Fibroblast of lung (primary cell): ENCODE measurements at regions not wholly inside any gene's neighbourhood (a gene's known extent, or its start where the extent isn't known, plus 50 kb on each side); places are given as distances from the start of the nearest gene placed in this dataset.

Experiments
- DNase-seq, 2 donors: peaks; one replicate each; pipeline versions ENCODE4 v3.0.0 to v3.0.0-alpha.2; 2010; ENCODE audit warnings: low read depth in 2 of 2
- H2AFZ ChIP-seq: 2 replicates; pipeline ENCODE4 v1.5.1; 2012; ENCODE audit warnings: low read length, control low read depth, inconsistent platforms
- H3K27ac ChIP-seq: 2 replicates; pipeline ENCODE4 v1.5.1; 2011; ENCODE audit warnings: low read length, control low read depth; ENCODE audit not compliant: insufficient read depth
- H3K27me3 ChIP-seq: 2 replicates; pipeline ENCODE4 v1.5.1; 2011; ENCODE audit warnings: mild to moderate bottlenecking, low read length; ENCODE audit not compliant: control insufficient read depth, insufficient read depth
- H3K36me3 ChIP-seq: 2 replicates; pipeline ENCODE4 v1.5.1; 2011; ENCODE audit warnings: low read length; ENCODE audit not compliant: control insufficient read depth, insufficient read depth
- H3K4me1 ChIP-seq: 2 replicates; pipeline ENCODE4 v1.5.1; 2011; ENCODE audit warnings: low read length; ENCODE audit not compliant: control insufficient read depth, insufficient read depth; ENCODE audit errors: extremely low read depth
- H3K4me2 ChIP-seq: 2 replicates; pipeline ENCODE4 v1.5.1; 2011; ENCODE audit warnings: low read length, control low read depth; ENCODE audit not compliant: insufficient read depth; ENCODE audit errors: extremely low read depth
- H3K4me3 ChIP-seq, 4 experiments: fragments of 200-600 bp in 1 of 4; sonication (generic) in 1 of 4; replicated peaks in 1 of 4; 2 replicates each; pipeline ENCODE4 v1.5.1; 2011 to 2016; ENCODE audit warnings: low read length in 4 of 4, low read depth in 3 of 4, mild to moderate bottlenecking in 3 of 4, control low read depth in 2 of 4, inconsistent platforms in 1 of 4, mixed read lengths in 1 of 4; ENCODE audit not compliant: insufficient read depth in 1 of 4; ENCODE audit errors: control extremely low read depth in 1 of 4
- H3K79me2 ChIP-seq: 2 replicates; pipeline ENCODE4 v1.5.1; 2012; ENCODE audit warnings: mild to moderate bottlenecking, low read length, inconsistent platforms; ENCODE audit not compliant: control insufficient read depth, insufficient read depth
- H3K9ac ChIP-seq: 2 replicates; pipeline ENCODE4 v1.5.1; 2011; ENCODE audit warnings: mild to moderate bottlenecking, low read length, control low read depth; ENCODE audit not compliant: insufficient read depth
- H3K9me3 ChIP-seq: 2 replicates; pipeline ENCODE4 v1.5.1; 2012; ENCODE audit warnings: low read depth, low read length; ENCODE audit not compliant: control insufficient read depth, insufficient read depth
- H4K20me1 ChIP-seq: 2 replicates; pipeline ENCODE4 v1.5.1; 2011; ENCODE audit warnings: low read length; ENCODE audit not compliant: control insufficient read depth, insufficient read depth; ENCODE audit errors: extremely low read depth
- EZH2 ChIP-seq: IDR thresholded peaks from 2 replicates; pipeline ENCODE4 v1.5.1; 2012; ENCODE audit warnings: low read length, control low read depth, mild to moderate bottlenecking; ENCODE audit errors: missing control alignments
- TF ChIP-seq, protein P1 (sequence below), 2 donors: IDR thresholded peaks in 1 of 2; conservative IDR thresholded peaks in 1 of 2; 1 replicate in 1 of 2; 2 replicates in 1 of 2; pipeline ENCODE4 v1.5.1; 2011 to 2012; ENCODE audit warnings: low read length in 2 of 2, control low read depth in 1 of 2, inconsistent platforms in 1 of 2, low read depth in 1 of 2, mild to moderate bottlenecking in 1 of 2

DNA sequence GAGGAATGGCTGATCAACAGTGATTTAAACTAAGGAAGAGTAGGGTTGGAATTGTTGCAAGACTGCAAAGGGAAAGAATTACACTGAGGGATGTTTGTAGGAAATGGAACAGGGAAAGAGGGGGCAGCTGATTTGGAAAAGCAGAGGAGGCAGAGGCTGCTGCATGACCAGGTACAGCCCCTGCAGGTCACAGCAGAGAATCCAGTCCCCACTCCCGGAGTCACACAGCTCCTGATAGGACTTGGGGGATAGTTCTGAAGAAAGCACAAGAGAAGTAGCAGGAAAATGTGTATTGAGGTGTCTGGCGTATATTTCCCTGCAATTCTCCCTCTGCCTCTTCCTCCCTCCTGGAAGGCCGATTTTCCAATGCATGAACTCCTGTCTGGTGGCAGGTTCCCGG lies 92.5 kb upstream of the PDE10A start:
- TF ChIP-seq, protein P1, sequence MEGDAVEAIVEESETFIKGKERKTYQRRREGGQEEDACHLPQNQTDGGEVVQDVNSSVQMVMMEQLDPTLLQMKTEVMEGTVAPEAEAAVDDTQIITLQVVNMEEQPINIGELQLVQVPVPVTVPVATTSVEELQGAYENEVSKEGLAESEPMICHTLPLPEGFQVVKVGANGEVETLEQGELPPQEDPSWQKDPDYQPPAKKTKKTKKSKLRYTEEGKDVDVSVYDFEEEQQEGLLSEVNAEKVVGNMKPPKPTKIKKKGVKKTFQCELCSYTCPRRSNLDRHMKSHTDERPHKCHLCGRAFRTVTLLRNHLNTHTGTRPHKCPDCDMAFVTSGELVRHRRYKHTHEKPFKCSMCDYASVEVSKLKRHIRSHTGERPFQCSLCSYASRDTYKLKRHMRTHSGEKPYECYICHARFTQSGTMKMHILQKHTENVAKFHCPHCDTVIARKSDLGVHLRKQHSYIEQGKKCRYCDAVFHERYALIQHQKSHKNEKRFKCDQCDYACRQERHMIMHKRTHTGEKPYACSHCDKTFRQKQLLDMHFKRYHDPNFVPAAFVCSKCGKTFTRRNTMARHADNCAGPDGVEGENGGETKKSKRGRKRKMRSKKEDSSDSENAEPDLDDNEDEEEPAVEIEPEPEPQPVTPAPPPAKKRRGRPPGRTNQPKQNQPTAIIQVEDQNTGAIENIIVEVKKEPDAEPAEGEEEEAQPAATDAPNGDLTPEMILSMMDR (conservative IDR thresholded peaks at IDR 0.05 in 1 of 2, IDR thresholded peaks at IDR 0.05 in 1 of 2; ENCODE audit: low read depth in 1 of 2, low read length in 2 of 2), result no peak
- TF ChIP-seq EZH2, result no peak
- Histone ChIP-seq H3K4me1 (no peaks in the 10 kb centered on the region), H3K79me2 (no peaks in the 10 kb centered on the region)

DNA sequence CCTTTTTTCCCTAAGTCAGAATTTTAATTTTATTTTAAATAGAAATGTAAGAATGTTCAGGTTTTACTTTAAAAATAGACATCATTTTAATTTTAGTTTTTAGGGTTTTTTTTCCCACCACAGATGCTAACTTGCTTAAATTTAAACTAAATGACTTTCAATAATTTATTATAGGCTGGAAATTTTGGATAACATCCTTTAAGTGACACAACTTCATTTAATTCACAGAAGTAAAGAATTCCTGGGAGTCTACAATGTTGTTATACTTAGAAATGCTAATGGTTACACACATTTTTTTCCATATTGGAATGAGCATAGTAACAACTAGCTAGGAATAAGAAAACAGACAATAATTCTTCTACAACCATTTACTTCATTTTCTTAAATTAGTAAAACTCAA lies 90.5 kb upstream of the PDE10A start:
- no peak overlapping the region for H3K4me2 ChIP-seq
- H3K4me3 ChIP-seq, result no peak overlapping the region
- no peaks in the 10 kb centered on the region for H4K20me1 ChIP-seq
- H3K27ac ChIP-seq, result no peak overlapping the region
- no peaks in the 10 kb centered on the region for H3K4me1 ChIP-seq
- H3K9ac ChIP-seq, result no peak overlapping the region
- H3K79me2 ChIP-seq, result no peaks in the 10 kb centered on the region
- no peaks in the 10 kb centered on the region for H3K36me3 ChIP-seq
- no peak for TF ChIP-seq EZH2
- TF ChIP-seq, protein P1 (conservative IDR thresholded peaks at IDR 0.05 in 1 of 2, IDR thresholded peaks at IDR 0.05 in 1 of 2; ENCODE audit: low read depth in 1 of 2, low read length in 2 of 2), result no peak
- no peaks in the 10 kb centered on the region for H3K27me3 ChIP-seq
- H2AFZ ChIP-seq, result no peak overlapping the region
- peaks cover 2% of the 10 kb centered on the region for H3K9me3 ChIP-seq
- DNase-seq, result no peak

More for the DNA sequence above, 92.5 kb upstream of the PDE10A start:
- H3K9me3 ChIP-seq, result no peaks in the 10 kb centered on the region
- no peak overlapping the region for H3K27ac ChIP-seq
- DNase-seq, result no peak
- no peaks in the 10 kb centered on the region for H3K36me3 ChIP-seq
- no peaks in the 10 kb centered on the region for H4K20me1 ChIP-seq
- H3K4me3 ChIP-seq, result no peak overlapping the region
- H3K9ac ChIP-seq, result no peak overlapping the region
- H3K27me3 ChIP-seq, result no peaks in the 10 kb centered on the region
- no peak overlapping the region for H2AFZ ChIP-seq
- no peak overlapping the region for H3K4me2 ChIP-seq

DNA sequence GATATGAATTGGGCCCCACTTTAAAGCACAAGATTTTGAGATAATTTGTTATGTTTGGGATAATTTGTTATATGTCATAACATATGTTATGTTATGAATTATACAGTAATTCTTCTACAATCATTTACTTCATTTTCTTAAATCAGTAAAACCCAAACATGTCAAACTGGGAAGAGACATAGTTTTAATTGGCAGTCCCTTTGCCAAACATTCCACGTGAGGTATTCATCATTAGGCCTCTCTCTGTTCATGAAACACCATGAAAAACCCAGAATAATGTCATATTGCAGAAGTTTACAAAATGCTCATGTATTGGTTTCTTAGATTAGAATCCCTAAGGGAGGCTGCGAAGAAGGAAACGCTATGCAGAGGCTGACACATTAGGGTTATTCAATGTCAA lies 89.4 kb upstream of the PDE10A start:
- Histone ChIP-seq H3K4me3 (no peak overlapping the region), H4K20me1 (no peaks in the 10 kb centered on the region), H3K79me2 (no peaks in the 10 kb centered on the region), H3K4me1 (no peaks in the 10 kb centered on the region), H2AFZ (no peak overlapping the region), H3K27ac (no peak overlapping the region), H3K27me3 (no peaks in the 10 kb centered on the region), H3K9ac (no peak overlapping the region), H3K4me2 (no peak overlapping the region), H3K9me3 (peaks cover 2% of the 10 kb centered on the region), H3K36me3 (no peaks in the 10 kb centered on the region)
- DNase-seq, result no peak
- TF ChIP-seq, protein P1 (conservative IDR thresholded peaks at IDR 0.05 in 1 of 2, IDR thresholded peaks at IDR 0.05 in 1 of 2; ENCODE audit: low read depth in 1 of 2, low read length in 2 of 2), result no peak
- no peak for TF ChIP-seq EZH2
